ENCODE measurements at regions not wholly inside any gene's neighbourhood (a gene's known extent, or its start where the extent isn't known, plus 50 kb on each side); places are given as distances from the start of the nearest gene placed in this dataset.

DNA sequence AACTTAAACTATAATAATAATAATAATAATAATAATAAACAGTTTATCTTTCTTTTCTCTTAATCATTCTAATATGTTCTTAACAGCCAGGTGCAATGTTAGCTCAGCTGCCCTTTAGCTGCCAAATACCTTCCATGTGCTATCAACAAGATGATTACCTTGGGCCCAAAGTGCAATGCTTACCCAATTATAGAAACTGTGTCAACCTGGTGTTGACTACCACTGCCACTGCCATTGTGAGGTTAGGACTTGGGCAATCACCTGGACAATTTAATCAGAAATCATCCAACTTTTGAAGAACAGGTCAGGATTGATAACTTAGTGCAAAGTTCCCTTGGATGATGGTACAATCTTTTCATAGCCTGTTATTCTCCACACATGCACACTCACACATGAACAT, 371.8 kb upstream of the SALL1 start:
- TF ChIP-seq GATA3 (IDR thresholded peaks at IDR 0.05; ENCODE audit: low read depth, low read length): no peak
- no peak for TF ChIP-seq GATA2 (IDR thresholded peaks at IDR 0.05; ENCODE audit: low read depth, low read length)

- TF ChIP-seq GATA3 (IDR thresholded peaks at IDR 0.05; ENCODE audit: low read depth, low read length) (no peak), GATA2 (IDR thresholded peaks at IDR 0.05; ENCODE audit: low read depth, low read length) (no peak)
These were observed 359.3 kb upstream of the SALL1 start for GRCh38 chr16:51510416-51510815.

- TF ChIP-seq GATA2 (IDR thresholded peaks at IDR 0.05; ENCODE audit: low read depth, low read length): no peak
- no peak for TF ChIP-seq GATA3 (IDR thresholded peaks at IDR 0.05; ENCODE audit: low read depth, low read length)
These were observed 358.3 kb upstream of the SALL1 start for GRCh38 chr16:51509336-51509735.

GRCh38 chr16:51508490-51509212, 357.6 kb upstream of the SALL1 start:
- no peak for TF ChIP-seq GATA2 (IDR thresholded peaks at IDR 0.05; ENCODE audit: low read depth, low read length)
- TF ChIP-seq GATA3 (IDR thresholded peaks at IDR 0.05; ENCODE audit: low read depth, low read length): no peak

DNA sequence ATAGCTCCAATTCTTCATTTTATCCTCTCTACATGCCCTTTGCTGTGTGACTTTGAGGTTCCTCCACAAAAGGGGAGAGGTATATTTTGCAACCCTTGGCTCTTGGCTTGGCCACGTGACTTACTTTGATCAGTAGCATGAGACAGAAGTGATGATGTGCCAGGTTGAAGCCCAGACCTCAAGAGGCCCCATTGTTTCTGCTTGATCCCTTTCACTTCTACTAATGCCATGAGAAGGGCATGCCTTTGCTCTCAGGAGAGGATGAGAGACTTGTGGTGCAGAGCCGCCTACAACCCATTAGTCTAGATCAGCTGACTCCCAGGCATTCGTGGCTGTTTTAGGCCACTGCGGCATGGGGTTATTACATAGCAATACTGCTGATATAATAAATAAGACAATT, 356.2 kb upstream of the SALL1 start:
- TF ChIP-seq GATA2 (IDR thresholded peaks at IDR 0.05; ENCODE audit: low read depth, low read length) (no peak), GATA3 (IDR thresholded peaks at IDR 0.05; ENCODE audit: low read depth, low read length) (no peak)

DNA sequence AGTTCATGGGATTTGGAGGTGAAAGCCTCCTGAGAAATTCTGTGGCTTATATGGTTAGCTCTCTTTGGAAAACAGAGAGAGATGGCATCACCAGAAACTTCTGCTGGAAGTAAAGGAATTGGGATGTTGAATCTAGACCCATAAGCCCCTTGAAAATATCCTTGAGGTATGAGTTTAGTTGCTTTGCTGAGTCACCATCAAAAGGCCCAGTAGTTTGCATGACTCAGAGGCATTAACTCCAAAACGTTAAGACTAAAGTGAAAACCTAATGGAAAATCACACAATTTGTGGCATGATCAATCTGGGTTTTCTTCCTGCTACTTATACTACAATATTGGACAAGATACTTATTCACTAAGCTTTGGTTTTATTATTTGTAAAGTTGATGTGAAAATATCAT, 349.2 kb upstream of the SALL1 start:
- no peak for TF ChIP-seq GATA2 (IDR thresholded peaks at IDR 0.05; ENCODE audit: low read depth, low read length)
- no peak for TF ChIP-seq GATA3 (IDR thresholded peaks at IDR 0.05; ENCODE audit: low read depth, low read length)

DNA sequence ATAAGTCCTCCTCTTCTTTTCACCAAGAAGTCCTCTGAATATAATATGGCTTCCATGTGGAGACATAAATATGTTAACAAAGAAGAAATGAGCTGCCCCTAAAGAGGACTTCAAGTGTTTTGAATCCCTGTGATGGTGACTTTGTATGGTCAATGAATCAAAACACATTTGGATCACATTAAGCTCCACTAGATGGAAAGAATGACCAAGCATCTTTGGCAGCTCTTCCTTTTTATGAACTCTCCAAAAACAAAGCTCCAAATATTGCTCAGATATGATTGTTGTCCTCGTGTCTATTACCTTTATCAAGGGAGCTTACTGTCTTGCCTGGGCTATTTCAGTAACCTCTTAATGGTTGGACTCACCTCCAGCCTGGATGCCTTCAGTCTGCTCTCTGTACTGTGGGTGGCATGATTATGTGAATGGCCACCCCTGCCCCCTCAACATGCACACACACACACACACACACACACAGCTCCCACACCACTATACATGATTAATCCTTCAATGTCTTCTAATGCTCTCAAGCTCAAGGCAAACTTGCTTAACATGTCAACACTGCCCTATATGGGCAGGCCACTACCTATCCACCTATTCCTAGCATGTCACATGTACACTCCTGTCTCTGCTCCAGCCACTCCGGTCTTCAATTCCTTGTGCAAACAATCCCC, 346.6 kb upstream of the SALL1 start:
- no peak for TF ChIP-seq GATA2 (IDR thresholded peaks at IDR 0.05; ENCODE audit: low read depth, low read length)
- TF ChIP-seq GATA3 (IDR thresholded peaks at IDR 0.05; ENCODE audit: low read depth, low read length): no peak

DNA sequence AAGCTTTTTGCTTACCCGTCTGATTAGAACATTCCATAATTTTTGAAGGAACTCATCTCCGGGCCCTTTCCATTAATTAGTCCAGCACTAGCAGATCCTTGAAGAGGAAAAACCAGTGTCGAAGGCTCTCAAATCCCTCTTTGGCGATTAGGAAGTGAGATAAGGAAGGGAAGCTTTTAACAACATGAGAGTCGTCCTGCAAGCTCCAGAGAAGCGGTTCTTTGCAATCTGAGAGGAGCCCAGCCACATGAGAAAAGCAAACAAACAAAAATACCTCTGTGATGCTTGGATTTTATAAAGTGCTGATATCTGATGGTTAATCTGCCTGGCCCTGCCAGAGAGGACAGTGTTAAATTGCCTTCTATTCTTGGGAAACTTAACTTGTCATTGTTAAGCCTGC, 339.8 kb upstream of the SALL1 start:
- TF ChIP-seq GATA2 (IDR thresholded peaks at IDR 0.05; ENCODE audit: low read depth, low read length) (no peak), GATA3 (IDR thresholded peaks at IDR 0.05; ENCODE audit: low read depth, low read length) (no peak)

GRCh38 chr16:51487880-51488279, 336.8 kb upstream of the SALL1 start:
- TF ChIP-seq GATA2 (IDR thresholded peaks at IDR 0.05; ENCODE audit: low read depth, low read length) (no peak), GATA3 (IDR thresholded peaks at IDR 0.05; ENCODE audit: low read depth, low read length) (no peak)

GRCh38 chr16:51474414-51475091, 323.5 kb upstream of the SALL1 start:
- TF ChIP-seq GATA2 (IDR thresholded peaks at IDR 0.05; ENCODE audit: low read depth, low read length) (no peak), GATA3 (IDR thresholded peaks at IDR 0.05; ENCODE audit: low read depth, low read length) (no peak)

DNA sequence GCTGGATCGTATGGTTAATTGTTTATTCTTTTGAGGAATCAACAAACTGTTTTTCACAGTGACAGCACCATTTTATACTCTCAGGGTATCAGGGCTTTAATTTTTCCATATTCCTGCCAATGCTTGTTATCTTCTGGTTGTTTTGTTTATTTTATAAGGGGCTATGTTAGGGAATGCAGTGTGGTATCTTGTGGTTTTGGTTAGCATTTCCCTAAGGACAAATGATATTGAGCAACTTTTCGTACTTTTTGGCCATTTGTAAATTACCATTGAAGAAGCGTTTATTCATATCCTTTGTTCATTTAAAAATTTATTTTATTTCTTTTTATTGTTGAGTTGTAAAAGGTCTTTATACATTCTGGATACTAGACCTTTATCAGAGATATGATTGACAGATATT, 322.0 kb upstream of the SALL1 start:
- TF ChIP-seq GATA2 (IDR thresholded peaks at IDR 0.05; ENCODE audit: low read depth, low read length): no peak
- no peak for TF ChIP-seq GATA3 (IDR thresholded peaks at IDR 0.05; ENCODE audit: low read depth, low read length)

DNA sequence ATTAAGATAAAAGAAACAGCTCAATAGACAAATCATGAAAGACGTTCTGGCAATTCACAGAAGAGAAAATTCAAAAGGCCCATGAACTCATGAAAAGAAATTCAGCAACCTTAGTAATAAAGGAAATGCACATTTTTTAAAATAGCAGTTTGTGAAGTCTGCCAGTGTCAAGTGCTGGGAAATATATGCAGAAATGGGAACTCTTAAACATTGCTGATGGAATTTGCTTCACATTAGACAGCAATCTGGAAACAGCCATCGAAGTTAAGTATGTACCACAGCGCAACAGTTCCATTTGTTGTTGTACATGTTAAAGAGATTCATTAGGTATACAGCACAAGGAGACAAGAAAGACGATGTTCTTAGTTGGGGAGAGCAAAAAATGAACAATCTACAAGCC, 319.4 kb upstream of the SALL1 start:
- TF ChIP-seq GATA3 (IDR thresholded peaks at IDR 0.05; ENCODE audit: low read depth, low read length) (no peak), GATA2 (IDR thresholded peaks at IDR 0.05; ENCODE audit: low read depth, low read length) (no peak)

GRCh38 chr16:51464996-51465395, 313.9 kb upstream of the SALL1 start:
- TF ChIP-seq GATA3 (IDR thresholded peaks at IDR 0.05; ENCODE audit: low read depth, low read length): no peak
- no peak for TF ChIP-seq GATA2 (IDR thresholded peaks at IDR 0.05; ENCODE audit: low read depth, low read length)

DNA sequence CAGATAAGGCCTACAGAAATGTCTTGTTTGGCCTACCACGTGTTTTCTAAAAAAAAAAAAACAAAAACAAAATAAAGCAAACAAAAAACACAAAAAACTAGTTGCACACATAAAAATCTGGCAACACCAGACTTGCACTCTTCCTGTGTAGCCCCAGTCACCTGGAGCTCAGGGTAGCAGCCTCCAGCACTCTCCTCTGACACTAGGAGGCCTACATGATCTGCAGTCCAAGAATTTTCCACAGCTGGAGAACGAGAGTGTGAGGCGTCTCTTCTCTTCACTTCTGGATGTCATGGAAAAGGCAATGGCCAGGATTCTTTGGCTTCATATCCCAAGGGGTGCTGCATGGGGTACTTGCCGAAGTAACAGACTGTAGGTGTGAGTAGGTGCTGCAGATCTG, 310.2 kb upstream of the SALL1 start:
- no peak for TF ChIP-seq GATA2 (IDR thresholded peaks at IDR 0.05; ENCODE audit: low read depth, low read length)

Data from SH-SY5Y (cell line).